ENCODE measurements at regions not wholly inside any gene's neighbourhood (a gene's known extent, or its start where the extent isn't known, plus 50 kb on each side); places are given as distances from the start of the nearest gene placed in this dataset.
"Not testable (repeated sequence)": the region's sequence is repeated elsewhere in the genome, so short reads cannot be mapped to it uniquely, and the experiment has no call there.

DNA sequence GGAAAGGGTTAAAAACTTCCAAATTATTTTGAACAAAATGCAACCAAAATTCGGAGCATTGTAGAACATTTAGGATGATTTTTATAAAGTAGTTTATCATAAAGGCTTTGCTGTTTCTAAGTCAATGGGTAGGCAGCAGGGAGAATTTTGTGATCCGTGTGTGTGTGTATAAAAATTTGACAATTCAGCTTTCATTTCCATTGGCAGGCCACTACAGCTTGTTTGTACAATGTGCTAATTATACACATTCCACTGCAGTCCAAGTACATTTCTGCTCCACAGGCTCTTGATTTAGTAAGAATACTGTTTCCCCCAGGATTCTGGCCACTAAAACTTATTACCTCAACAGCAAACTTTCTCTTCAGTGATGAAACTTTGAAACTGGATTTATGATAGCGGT, 71.8 kb upstream of the LTBP1 start:
- DNase-seq, result peak; percentile 7

DNA sequence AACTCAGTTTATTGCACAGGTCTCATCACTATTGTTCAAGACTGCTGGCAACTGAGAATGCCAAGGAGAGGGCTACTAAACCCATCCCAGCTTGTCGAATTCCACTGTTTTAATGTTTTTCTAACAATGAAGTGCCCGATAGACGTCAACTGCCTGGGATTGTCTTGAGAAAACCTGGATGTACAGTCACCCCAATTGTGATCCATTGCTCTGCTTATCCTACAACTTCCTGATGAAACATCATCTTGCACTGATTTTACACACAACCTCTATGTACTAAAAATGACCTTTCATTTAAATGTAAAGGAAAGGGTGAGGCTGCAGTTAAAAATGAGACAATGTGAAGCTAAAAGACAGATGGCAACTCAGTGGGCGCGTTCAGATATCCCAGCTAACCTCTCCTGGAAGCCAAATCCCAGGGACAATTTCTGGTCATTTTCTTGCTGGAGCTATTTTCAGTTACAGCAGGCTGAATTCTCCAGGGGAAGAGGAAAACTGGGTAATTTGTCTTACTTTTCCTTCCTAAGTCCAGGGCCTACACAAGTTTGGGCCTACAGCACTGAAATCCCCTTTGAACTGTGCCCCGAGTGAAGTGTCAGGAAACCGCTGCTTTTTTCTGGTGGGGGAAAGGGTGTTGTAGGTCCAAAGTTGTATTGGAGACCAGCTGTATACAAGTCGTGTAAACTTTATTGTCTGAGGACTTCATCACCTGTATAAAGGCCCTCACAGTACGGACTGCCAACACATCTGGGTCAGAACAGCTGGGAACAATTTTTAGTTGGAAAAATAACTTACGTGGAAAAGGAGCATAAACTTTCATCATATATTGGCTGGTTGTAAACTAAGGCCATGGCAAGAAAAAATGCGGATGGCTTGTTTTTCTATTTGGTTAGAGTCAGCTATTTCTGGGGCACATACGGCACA, 68.9 kb upstream of the LTBP1 start:
- DNase-seq, result no peak

DNA sequence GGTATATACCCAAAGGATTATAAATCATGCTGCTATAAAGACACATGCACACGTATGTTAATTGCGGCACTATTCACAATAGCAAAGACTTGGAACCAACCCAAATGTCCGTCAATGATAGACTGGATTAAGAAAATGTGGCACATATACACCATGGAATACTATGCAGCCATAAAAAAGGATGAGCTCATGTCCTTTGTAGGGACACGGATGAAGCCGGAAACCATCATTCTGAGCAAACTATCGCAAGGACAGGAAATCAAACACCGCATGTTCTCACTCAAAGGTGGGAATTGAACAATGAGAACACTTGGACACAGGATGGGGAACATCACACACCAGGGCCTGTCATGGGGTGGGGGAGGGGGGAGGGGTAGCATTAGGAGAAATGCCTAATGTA, 66.8 kb upstream of the LTBP1 start:
- DNase-seq, result not testable (repeated sequence)

DNA sequence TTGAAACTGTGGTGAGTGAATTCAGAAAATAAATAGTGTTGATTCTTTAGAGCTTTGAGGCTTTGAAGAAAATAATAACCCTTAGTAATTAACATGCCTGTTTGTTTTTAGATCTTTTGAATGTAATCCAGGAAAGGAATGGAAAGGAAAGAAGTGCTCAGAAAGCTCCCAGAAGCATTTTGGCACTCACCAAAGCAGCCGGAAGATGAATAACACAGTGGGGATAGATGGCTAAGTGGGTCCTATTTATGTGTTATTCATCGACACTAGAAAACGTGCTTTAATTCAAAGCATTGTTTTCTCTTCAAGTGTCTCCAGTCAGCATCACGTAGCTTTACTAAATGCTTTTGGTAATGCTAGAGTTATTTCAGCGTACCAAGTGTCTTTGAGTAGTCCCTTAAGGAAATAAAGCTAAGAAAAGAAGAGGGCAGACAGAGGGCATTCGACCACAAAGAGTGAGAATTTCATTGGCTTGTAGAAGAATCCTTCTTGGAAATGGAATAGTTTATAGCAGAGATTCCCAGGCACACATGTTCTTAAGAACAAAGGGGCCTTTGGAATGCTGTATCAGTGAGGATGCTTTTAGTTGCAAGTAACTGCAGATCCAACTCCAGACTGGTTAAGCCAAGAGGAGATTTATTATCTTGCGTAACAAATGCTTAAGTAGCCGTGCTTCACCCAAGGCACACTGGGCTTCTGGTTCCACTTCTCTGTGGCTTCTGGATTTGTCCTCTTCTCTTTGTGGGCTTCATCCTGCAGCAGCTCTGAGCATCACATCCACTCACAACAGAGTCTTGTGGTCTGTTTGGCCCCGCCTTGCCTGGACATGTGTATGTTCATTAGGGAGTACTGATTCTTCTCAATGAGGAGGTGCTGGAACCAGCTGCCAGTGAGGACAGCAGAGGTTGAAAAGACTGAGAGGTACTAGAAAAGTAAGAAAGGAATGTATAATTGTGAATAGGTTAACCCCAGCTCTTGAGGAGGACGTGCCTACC, 63.6 kb upstream of the LTBP1 start:
- peak; percentile 62 for DNase-seq

- peak; percentile 36 for DNase-seq
These were observed 62.4 kb upstream of the LTBP1 start for GRCh38 chr2:32884346-32884745.

DNA sequence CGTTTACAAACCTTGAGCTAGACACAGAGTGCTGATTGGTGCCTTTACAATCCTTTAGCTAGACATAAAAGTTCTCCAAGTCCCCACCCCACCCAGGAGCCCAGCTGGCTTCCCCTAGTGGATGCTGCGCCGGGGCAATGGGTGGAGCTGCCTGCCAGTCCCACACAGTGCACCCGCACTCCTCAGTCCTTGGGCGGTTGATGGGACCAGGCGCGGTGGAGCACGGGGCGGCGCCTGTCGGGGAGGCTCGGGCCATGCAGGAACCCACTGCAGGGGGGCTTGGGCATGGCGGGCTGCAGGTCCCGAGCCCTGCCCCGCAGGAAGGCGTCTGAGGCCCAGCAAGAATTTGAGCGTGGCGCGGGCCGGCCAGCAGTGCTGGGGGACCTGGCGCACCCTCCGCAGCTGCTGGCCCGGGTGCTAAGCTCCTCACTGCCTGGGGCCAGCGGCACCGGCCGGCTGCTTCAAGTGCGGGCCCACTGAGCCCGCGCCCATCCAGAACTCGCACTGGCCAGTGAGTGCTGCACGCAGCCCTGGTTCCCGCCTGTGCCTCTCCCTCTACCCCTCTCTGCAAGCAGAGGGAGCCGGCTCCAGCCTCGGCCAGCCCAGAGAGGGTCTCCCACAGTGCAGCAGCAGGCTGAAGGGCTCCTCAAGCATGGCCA, 60.2 kb upstream of the LTBP1 start:
- not testable (repeated sequence) for DNase-seq

- no peak for DNase-seq
These were observed 59.6 kb upstream of the LTBP1 start for GRCh38 chr2:32887125-32887524.

DNA sequence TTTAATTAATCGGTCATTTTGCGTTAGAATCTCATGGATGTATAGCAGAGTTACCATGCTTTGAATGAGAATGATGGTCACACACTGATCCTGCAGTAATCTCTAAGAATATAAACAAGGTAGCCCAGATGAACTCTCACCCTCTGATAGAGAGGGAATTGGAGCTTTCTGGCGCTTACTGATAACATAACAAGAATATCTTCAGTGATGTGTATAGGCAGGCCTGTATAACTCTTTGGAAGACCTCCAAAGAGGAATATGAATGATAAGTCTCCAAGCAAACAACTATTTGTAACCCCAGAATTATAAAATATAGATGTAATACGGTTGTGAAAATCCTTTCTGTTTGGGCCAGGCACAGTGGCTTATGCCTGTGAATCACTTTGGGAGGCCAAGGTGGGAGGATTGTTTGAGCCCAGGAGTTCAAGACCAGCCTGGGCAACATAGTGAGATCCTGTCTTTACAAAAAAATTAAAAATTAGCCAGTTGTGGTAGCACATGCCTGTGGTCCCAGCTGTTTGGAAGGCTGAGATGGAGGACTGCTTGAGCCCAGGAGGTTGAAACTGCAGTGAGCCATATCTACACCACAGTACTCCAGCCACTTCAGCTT, 52.5 kb upstream of the LTBP1 start:
- DNase-seq, result no peak

DNA sequence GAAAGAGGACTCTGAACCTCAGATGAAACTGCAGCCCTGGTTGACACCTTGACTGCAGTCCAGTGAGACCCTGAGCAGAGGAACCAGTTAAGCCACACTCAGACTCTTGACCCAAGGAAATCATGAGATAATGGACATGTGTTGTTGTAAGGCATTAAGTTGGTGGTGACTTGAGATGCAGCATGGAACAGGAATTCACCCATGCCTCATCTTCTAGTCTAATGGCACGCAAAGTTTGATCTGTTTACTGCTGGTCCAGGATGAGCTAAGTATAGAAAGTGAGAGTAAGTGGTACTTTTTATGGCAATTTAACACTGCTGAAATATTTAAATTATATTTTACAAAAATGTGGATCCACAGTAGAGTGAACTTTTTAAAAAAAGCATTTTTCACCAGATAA, 51.3 kb upstream of the LTBP1 start:
- DNase-seq, result no peak

All from fibroblast of skin of right biceps (primary cell).